Transverse colon (tissue), 3 donors: ENCODE measurements at regions not wholly inside any gene's neighbourhood (a gene's known extent, or its start where the extent isn't known, plus 50 kb on each side); places are given as distances from the start of the nearest gene placed in this dataset.
"Not testable (repeated sequence)": the region's sequence is repeated elsewhere in the genome, so short reads cannot be mapped to it uniquely, and the experiment has no call there.

Experiments
- EP300 ChIP-seq: sonication (generic); formaldehyde crosslinking; IDR thresholded peaks from one replicate; pipeline ENCODE4 v1.6.1; 2017; ENCODE audit warnings: antibody characterized with exemption, low read depth
- TF ChIP-seq, protein P1 (sequence below), 5 experiments: fragments of 200-600 bp in 3 of 5; fragments of 450-650 bp in 2 of 5; sonication (generic) in 3 of 5; IDR thresholded peaks; 1 replicate in 2 of 5; 2 replicates in 3 of 5; pipeline ENCODE4 v1.5.1; 2016 to 2017; ENCODE audit warnings: antibody characterized with exemption in 5 of 5, inconsistent platforms in 3 of 5, mild to moderate bottlenecking in 2 of 5, moderate library complexity in 1 of 5

DNA sequence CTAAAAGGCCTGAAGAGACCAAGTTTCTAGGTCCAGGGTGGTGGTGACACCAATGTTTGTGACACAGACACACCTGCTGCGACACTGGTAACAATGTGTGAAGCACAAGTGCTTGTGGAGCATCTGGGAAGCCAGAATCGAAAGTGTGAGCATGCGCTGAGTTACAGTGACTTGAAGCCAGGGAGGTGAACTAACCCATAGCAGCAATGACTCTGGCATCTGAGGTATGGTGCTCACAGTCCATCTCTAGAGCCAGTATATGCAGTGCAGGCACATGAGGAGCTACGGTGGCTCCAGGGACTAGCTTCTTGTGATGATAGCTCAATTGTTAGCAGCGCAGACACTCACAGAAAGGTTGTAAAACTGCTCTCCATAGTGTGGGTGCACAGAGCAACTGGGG is 430.3 kb downstream of the PRIM2 start:
- TF ChIP-seq, protein P1, sequence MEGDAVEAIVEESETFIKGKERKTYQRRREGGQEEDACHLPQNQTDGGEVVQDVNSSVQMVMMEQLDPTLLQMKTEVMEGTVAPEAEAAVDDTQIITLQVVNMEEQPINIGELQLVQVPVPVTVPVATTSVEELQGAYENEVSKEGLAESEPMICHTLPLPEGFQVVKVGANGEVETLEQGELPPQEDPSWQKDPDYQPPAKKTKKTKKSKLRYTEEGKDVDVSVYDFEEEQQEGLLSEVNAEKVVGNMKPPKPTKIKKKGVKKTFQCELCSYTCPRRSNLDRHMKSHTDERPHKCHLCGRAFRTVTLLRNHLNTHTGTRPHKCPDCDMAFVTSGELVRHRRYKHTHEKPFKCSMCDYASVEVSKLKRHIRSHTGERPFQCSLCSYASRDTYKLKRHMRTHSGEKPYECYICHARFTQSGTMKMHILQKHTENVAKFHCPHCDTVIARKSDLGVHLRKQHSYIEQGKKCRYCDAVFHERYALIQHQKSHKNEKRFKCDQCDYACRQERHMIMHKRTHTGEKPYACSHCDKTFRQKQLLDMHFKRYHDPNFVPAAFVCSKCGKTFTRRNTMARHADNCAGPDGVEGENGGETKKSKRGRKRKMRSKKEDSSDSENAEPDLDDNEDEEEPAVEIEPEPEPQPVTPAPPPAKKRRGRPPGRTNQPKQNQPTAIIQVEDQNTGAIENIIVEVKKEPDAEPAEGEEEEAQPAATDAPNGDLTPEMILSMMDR (IDR thresholded peaks at IDR 0.05), result not testable (repeated sequence)
- not testable (repeated sequence) for TF ChIP-seq EP300
